GM08714 (cell line): ENCODE measurements at regions not wholly inside any gene's neighbourhood (a gene's known extent, or its start where the extent isn't known, plus 50 kb on each side); places are given as distances from the start of the nearest gene placed in this dataset.
"Not testable (repeated sequence)": the region's sequence is repeated elsewhere in the genome, so short reads cannot be mapped to it uniquely, and the experiment has no call there.

ENCODE experiments used
- H3K4me3 ChIP-seq: fragments of 200-500 bp; sonication (Bioruptor generic); 2 replicates; pipeline ENCODE4 v1.5.1; 2014; ENCODE audit warnings: mild to moderate bottlenecking, low read length, inconsistent platforms

DNA sequence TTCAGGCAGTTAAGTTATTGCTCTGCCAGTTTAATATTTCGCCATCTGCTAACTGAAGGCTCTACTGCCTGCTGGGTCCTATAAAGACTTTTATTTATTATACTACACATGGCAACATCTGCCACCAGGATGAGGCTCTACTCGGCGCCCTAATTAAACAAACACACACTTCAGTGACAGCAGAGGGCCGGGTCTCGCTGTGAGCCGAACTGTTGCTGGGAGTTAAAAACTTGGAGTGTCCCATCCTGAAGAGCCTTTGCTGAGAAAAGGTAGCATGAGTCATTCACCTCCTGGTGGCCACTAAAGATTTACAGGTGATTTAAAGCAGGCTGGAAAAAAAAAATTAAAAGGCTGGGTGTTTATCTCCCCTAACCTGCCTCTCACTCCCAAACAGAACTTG lies 183.7 kb downstream of the NPIPA8 start:
- H3K4me3 ChIP-seq: not testable (repeated sequence)

DNA sequence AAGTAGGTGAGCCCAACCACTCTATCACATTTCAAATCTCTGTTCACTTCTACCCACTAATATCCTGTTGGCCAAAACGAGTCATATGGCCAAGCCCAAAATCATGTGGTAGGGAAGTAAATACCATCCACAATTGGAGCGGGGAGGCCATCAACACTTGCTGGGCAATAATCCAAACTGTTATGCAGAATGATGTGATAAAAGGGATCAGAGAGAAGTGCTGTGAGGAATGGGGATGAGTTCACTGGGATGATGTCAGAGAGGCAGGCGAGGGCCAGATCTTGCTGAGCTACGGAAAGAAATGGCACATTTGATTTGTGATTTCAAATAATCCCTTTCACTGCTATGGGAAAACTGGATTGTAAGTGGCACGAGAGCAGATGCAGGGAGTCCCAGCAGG lies 188.4 kb downstream of the NPIPA8 start:
- not testable (repeated sequence) for H3K4me3 ChIP-seq

DNA sequence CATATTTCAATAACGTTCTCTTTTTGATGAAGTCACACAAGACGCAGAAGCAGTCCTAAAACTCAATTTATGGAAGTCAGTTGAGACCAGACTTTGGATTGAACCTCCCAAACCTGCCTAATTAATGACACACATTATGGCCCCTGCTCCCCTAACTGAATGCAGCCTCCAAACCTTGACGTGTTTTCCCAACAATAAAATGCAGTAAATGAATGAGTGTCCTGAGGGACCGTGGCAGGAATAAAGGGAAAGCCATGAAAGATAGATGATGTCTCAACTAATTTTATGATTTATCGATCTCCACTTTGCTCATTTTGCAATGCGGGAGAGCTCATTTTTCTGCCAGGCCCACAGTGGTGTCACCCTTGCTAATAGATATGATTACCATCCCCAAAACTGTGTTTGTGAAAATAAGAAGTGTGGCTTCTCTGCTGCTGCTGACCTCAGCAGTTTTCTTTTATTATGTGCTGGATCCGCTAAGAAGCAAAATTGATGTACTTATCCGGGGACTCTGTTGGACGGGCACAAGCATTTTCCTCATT lies 189.9 kb downstream of the NPIPA8 start:
- H3K4me3 ChIP-seq: not testable (repeated sequence)

DNA sequence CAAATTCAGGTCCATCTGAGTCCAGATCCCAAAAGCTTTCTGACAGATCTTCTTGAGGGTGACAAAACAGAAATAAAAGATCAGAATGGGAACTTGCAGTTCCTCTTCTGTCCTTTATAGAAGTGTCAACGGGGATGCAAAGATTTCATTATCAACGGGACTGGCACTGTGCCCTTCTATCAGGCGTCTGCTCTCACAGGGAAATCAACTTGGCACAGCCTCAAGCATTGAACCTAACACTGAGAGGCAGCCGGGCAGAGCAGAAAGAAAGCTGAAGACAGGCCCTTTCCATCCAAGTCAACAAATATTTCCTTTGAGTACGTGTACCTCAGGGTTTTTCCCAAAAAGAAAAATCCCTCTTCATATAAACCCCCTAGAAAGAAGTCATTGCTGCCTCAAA lies 194.5 kb downstream of the NPIPA8 start:
- H3K4me3 ChIP-seq: not testable (repeated sequence)

DNA sequence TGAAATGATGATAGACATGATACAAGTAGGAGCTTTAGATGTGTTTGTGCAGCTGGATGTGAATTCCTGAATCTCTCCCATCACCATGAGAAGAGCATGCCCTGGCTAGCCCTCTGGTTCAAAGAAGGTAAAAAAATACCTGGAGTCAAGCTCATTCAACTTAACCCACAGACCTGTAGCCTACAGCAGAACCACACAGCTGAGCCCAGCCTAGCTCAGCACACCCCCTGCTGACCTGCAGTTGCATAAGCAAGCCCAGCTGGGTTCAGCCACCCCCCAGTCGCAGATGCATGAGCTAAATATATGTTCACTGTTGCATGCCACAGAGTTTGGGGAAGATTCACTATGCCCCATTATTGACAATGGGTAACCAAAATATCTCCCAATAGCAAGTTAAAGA lies 200.2 kb downstream of the NPIPA8 start:
- H3K4me3 ChIP-seq: not testable (repeated sequence)

DNA sequence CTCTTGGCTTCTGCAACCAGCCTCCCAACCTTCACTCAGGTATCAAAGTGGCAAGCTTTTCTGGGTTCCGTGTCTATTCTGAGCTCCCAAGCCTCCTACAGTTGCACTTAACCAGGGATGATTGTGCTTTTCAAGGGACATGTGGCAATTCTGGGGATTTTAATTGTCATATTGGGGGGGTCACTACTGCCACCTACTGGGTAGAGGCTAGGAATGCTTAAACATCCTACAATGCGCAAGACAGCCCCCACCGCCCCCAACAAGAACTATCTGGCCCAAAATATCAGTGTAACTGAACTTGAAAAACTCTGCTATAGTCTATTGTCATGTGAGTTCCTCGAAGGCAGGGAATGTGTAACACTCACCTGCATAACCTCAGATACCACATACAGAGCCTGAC lies 201.5 kb downstream of the NPIPA8 start:
- not testable (repeated sequence) for H3K4me3 ChIP-seq

DNA sequence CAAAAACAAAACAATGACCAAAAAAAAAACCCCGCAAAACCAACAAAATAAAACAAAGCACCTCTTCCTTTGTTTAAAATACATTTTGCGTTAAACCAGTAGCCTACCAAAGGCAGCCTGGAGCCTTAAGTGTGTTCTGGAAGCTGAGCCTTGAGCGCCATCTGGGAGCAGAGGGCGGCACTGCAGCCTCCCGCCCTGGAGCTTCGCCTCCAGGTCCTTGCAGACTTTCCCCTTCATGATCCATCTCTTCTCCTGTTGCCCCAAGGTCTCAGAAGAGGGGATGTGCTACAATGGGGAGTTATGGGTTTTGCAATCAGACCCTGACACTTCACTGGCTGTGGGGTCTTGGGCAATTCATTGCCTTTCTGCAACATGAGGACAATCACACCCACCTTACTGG lies 204.9 kb downstream of the NPIPA8 start:
- not testable (repeated sequence) for H3K4me3 ChIP-seq

DNA sequence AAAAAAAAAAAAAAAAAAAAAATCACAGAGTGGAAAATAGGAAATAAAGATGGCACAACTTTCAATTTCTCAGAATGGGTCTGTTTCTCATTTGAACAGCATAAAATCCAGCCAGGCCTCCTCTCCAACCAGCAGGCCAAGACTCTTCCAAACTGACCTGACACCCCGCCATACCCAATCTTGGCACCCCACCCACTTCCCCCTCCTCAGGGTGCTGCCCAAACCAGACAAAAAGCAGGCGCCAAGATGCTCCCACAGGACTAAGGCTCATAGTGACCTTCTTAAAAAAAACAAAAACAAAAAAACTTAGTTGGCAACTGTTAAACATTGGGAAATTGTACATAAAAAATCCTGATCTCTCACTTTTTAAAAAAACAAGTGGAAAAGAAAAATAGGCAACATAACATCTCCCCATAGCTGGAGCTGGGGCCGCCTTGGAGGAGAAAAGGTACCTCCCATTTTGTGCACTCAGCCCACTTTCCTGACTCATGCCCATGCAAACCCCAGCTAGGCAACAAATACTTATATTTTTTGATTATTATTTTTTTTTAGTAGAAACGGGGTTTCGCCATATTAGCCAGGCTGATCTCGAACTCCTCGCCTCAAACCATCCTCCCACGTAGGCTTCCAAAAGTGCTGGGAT lies 205.9 kb downstream of the NPIPA8 start:
- H3K4me3 ChIP-seq: not testable (repeated sequence)

DNA sequence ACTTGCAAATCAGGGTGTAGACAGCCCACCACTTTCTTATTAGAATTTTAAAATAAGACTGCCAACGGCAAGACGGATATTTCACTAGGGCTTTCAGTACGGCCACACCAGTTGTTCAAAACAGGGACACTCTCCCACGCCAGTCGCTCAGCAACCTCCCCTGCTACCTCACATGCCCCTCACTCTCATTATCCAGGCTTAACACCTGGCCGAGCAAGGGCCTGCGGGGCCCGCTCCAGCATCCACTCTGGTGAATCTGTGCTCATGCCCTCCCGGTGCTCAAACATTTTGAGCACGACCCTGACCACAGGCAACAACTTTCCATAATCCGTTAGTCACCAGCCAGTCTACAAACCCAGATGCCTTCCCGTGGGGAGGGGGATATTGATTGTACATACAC lies 209.5 kb downstream of the NPIPA8 start:
- H3K4me3 ChIP-seq: not testable (repeated sequence)

DNA sequence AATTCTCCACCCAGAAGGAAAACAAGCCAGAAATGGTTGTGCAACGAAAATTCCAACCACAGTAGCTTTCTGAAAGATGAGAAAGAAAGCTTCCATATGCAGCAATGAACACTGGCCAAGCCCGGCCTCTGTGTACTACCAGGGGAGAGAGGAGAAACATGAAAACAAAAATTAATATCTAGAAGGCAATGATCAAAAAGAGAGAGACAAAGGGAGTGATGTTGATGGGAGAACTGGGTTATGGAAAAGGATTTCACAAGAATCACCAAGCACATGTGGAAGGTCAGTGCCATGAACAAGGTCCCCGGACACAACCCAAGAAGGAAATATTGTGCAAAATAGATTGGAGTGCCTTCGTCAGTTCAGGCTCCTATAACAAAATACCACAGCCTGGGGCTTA lies 217.4 kb downstream of the NPIPA8 start:
- not testable (repeated sequence) for H3K4me3 ChIP-seq

DNA sequence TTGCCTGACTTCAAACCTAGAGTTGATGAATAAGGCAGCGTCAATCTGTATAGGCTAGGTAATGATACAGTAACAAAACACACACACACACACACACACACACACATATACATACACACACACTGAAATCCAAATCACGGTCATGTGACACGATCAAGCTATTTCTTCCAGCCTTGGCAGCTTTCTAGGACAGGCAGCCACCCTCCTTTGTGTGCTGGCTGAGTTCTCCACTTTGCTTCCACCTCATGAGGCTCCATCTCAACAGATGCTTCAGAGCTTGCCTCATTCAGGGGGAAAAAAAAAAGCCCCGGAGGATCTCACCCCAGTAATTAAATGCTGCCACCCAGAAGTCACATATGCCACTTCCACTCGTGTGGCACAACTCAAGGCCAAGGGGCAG lies 217.9 kb downstream of the NPIPA8 start:
- H3K4me3 ChIP-seq: not testable (repeated sequence)

DNA sequence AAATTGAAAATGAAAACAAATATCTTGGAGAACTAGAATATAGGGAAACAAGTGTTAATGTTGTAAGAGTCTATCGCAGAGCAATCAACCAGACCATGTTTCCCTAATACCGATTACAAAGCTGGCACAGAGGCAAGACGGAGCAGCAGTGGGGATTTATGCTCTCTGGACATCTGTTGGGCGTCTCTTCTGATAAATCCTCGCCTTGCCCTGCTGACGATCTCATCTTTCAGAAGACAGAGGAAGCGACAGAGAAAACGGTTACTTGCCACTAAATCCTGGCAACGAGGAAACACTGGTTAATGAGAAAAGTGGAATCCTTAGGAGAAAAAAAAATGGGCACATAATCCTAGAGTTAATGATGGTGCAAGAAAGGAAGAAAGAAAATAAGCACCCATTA lies 218.5 kb downstream of the NPIPA8 start:
- H3K4me3 ChIP-seq: not testable (repeated sequence)

DNA sequence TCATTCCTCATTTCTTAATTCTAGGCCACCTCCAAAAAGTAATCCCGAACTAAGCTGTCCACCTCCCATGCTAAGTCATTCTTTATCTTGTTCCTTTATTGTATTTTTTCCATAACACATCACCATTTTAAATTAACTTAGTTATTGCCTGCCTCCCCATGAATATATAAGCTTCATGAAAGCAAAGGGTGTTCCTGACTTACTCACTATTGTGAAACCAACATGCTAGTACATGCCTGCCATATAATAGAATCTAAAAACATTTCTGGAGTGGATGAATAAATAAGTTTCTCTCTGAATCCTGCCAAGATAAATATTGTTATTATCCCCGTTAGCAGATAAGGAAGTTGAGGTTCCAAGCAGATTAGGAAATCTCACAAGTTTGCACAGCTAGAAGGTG lies 232.1 kb downstream of the NPIPA8 start:
- H3K4me3 ChIP-seq: not testable (repeated sequence)

DNA sequence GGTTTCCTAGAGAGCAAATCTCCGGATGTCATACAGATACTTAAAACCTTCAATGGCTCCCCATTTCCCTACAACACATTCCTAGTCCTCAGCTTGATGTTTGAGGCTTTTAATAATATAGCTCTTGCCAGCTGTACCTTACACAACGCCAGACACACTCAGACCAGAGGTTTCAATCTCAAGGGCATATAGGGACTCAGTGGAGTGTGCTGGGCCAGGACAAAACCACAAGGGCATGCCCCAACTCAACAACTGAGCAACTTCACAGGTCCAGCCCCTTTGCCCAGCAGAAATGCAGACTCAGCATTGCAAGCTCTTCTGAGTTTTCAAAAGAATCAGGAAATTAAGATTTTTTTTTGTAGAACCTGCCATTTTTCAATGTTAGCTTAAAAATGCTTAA lies 235.5 kb downstream of the NPIPA8 start:
- H3K4me3 ChIP-seq: not testable (repeated sequence)

DNA sequence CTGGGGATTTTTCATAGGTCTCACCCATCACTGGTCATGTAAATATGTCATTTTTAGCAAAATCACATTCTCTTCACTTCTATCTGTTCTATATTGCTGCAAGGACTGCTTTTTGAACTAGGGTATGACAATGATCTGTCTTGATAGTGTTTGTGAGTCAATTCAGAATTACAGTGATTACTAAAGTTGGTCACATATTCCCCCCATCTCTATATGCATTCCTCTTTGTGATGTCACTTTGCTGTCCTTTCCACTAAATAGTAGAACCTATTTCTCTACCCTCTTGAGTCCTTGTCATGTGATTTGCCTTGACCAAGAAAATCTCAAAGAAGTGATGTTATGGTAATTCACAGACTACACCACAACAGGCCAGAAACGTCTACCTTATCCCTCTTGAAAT lies 243.9 kb downstream of the NPIPA8 start:
- not testable (repeated sequence) for H3K4me3 ChIP-seq

DNA sequence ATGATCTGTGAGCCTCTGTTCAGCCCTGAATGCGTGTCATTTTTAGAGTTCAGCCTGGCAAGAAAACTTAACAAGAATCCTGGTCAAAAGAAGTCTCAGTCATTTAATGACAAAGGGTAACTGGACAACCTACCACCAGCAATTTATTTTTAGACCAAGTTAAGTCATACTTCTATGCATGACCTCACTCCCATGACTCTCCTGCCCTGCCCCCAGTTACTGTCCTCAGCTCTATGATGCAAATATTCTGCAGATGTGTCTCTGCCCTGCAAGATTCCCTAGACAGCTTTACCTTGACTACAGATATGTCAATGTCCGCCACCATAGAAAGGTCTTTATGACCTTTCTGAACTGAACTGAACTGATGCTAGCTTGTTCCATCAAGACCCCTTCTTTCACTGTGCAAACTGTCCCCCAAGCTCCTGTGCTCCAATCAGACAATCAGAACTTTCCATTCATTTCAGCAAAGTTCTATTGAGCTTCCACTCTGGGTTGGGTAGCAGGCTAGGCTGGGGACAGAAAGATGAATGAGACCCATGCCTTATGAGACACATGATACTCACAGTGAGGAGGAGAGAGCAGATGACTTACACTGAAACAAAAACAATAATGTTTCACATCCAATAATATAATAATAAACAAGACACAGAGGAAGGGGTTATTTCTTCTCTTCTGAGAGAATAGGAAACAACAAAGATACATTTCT lies 255.7 kb downstream of the NPIPA8 start:
- H3K4me3 ChIP-seq: not testable (repeated sequence)

DNA sequence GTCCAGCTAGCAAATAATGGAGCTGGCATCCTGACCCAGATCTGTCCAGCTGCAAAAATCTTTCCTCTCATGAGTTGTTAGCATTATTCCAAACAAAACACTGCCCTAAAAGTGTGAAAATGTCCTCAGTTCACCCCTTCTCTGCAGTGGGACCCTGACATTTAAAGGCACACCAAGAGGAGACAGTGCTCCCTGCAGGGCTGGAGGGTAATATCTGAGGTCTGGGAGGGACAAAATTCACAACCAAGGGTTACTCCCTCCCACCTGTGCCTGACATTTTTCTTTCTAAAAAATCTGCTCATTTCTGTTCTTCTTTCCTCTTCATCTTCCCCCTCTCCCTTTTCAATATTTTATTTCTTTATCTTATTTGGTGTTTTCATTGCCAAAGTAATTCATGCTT lies 258.6 kb downstream of the NPIPA8 start:
- H3K4me3 ChIP-seq: not testable (repeated sequence)
